ENCODE measurements at regions not wholly inside any gene's neighbourhood (a gene's known extent, or its start where the extent isn't known, plus 50 kb on each side); places are given as distances from the start of the nearest gene placed in this dataset.

DNA sequence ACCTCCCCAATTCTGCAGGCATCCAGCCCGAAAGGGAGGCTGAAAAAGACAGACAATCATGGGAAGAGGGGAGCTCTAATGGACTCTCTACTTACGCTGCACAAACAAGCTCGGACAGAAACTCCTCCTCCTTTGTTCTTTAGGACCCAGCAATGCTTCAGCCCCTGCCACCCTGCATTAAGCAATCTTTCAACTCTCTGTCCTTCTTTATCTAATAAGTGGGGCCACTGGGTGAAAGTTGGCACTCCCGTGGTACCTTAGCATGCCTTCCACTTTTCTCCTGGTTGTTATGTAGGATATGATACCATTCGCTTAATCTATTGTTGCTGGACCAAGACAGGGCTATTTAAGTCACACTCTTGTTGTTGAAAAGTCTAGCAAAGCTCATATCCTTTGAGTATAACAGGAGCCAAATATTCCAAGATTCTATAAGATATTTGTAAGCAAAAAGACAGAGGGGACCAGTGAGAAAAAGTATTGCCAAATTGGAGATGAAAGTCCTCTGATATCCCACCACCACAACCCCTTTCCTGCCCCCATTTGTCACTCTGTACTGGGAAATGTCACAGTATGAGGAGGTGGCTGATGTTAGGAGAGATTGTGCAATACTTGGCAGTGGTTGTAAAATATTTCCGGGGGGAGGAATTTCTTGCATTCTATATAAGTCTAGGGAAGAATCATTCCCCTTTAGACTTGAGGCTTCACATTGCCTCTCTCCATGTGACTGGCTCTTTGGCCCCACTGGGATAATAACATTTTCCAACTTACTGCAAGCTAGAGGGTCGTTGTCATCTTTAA lies 137.3 kb upstream of the GJB5 start:
- intact Hi-C loops (cut with DNase I): no loop called here
- ATAC-seq (ENCODE audit: poor library complexity) (no peak), DNase-seq (no peak)

DNA sequence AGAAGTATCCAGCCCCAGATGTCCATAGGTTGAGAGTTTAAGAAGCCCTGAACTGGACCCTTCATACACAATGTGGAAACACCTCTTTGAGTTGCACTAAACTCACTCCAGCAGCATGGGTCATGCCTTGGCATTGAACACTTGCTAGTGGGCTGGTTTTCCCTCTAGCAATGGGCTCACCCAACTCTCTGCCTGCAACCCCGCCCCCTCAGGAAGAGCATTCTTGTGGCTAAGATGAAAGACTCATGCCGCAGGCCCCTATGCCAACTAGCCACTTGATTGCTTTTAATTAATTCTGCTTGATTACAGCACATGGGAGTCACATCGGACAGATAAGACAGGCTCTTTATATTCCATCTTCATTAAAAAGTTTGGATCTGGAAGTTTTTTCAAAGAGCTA lies 136.5 kb upstream of the GJB5 start:
- intact Hi-C loops (cut with DNase I): no loop called here
- ATAC-seq (ENCODE audit: poor library complexity): no peak
- DNase-seq: no peak

DNA sequence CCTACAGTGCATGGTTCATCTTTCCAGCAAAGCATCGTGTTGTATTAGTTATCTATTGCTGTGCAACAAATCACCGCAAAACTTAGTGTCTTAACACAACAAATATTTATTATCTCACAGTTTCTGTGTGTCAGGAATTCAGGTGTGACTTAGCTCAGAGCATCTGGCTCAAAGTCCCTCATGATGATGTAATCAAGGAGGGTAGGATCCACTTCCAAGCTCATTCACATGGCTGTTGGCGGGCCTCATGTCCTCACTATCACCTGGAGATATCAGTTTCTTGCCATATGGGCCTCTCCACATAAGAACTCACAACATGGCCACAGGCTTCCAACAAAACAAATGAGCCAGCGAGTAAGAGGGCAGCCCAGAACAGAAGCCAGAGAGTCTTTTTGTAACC lies 135.6 kb upstream of the GJB5 start:
- ATAC-seq (ENCODE audit: poor library complexity): no peak
- no peak for DNase-seq
- intact Hi-C loops (cut with DNase I): no loop called here

DNA sequence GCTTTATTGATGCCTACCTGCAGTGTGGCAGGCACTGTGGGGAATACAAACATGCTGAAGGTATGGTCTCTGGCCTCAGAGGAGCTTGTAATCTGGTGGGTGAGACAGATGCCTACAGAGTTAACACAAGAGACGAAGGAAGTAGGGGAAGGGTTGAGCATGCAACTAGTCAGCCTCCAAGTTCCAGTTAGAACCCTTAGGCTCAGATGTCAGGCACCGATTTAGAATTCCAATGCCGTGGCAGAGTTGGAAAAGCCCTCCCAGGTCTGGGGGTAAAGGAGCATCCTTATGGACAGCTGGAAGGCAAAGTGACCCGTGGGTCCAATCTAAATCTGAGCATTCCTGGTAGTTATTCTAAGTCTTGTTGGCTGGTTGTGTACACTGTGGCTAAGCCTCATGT lies 132.9 kb upstream of the GJB5 start:
- DNase-seq: no peak
- intact Hi-C loops (cut with DNase I): no loop called here
- no peak for ATAC-seq (ENCODE audit: poor library complexity)

DNA sequence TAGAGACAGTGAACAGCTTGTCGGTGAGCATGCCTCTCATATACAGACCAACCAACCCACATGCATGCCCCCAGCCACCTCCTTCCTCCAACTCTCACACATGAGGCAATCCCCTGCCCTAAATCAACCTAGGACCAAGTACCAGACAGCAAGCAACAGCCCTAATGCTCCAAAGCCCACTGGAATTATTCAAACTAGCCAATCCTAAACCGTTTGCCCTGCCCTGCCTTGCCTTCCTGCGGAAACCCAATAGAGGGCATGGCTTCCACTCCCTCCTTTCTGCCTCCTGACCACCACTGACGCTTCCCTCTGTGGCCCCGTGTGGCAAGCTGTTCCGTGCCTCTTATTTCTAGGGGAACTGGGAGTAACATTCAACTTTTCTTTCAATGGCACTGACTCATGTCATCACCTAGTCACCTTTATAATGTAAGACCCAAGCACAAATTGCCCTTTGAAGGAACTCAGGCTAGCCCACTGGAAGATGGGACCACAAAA lies 129.3 kb upstream of the GJB5 start:
- ATAC-seq (ENCODE audit: poor library complexity): no peak

DNA sequence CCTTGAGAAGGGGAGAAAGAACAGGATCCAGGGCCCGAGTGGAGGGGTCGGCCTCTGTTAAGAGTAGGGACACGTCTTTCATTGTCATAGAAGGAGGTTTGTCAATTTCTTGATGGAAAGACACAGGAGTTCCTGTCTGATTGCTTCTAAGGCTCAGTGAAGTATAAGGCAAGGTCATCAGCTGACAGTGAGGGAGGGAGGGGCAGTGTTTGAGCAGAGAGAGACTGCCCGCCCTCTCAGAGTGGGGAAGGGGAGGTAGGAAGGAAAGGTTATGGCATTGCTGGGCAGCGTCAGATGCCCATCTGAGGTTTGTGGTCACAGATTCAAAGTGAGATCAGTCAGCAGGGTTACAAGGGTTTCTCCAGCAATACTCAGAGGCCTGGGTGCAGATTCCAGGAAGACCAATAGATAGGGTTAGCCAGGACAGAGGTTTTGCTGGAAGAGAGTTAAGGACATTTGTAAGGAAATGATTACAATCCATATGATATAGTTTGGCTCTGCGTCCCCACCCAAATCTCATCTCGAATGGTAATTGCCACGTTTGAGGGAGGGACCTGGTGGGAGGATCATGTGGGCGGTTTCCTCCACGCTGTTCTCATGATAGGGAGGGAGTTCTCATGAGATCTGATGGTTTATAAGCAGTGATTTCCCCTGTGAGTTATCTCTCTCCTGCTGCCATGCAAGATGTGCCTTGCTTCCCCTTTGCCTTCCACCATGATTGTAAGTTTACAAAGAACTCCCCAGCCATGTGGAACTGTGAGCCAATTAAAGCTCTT lies 127.2 kb upstream of the GJB5 start:
- DNase-seq: no peak
- ATAC-seq (ENCODE audit: poor library complexity): no peak
- intact Hi-C loops (cut with DNase I): no loop called here

More for the DNA sequence above, 129.3 kb upstream of the GJB5 start:
- no peak for DNase-seq
- intact Hi-C loops (cut with DNase I): no loop called here

DNA sequence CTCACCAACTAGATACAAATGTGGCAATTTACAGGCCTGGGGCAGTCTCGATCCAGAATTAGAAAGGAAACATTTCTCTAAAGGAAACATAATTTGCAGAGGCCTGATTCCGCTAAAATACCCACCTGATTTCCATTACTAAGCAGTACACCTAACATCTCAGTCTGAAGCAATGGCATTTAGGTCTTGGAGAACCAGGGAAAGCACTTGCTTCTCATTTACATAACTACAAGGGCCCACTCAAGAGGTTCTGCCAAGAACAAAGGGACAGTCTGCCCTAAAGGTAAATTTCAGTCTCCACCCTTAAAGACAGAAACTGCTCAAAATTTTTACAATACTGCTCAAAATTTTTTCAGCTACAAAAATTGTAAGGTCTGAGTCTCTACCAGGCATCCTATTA lies 123.7 kb upstream of the GJB5 start:
- DNase-seq (no peak), ATAC-seq (ENCODE audit: poor library complexity) (no peak)
- intact Hi-C loops (cut with DNase I): no loop called here

DNA sequence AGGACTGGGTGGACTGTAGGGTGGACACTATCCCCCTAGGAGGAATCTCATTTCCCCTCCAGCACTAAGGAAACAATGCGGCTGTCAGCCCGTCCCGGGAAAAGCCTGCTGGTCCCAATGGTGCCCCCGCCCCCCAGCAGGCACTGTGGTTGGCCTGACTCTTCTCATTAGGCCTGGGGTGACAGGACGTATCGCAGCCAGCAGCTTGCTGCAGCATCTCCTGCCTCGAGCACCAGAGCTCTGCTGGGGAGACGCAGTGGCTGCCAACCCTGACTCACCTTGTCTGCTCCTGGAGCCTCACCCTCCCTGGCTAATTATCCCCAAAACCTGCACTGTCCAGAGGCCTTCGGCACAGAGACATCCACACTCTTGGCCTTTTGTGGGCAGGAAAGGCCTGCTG lies 115.1 kb upstream of the GJB5 start:
- intact Hi-C loops (cut with DNase I): no loop called here
- DNase-seq: no peak
- ATAC-seq (ENCODE audit: poor library complexity): no peak

DNA sequence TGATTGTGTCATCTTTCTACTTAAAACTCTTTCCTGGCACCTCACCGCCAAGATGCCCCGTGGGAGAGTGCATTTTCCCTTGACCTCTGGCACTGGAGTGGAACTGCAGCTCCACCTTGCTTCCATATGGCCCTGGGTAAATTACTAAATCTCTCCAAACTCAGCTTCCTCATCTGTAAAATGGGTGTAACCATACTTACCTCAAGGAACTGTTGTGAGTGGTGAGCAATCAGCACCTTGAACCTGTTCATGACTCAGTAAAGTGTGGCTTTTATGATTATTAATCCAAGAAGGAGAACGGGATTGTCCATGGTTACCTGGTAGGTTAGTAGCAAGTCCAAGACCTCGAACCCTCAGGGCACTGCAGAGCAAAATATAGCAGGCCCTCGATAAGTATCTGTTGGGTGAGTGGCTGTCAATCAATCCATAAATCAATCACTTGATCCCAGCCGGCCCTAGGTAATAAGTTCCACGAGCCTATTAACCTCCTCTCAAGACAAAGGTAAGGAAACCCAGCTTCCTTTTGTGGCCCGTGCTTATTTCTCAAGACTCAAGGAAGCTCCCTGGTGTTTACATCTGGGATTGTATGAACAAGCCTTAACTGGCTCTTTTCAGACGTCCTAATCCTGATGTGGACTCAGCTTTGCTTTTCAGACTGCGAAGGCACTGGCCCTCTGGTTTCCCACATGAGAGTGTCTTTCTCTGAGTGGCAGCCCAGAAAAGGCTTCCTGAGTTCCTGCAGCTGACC lies 114.0 kb upstream of the GJB5 start:
- intact Hi-C loops (cut with DNase I): no loop called here
- ATAC-seq (ENCODE audit: poor library complexity) (no peak), DNase-seq (no peak)

DNA sequence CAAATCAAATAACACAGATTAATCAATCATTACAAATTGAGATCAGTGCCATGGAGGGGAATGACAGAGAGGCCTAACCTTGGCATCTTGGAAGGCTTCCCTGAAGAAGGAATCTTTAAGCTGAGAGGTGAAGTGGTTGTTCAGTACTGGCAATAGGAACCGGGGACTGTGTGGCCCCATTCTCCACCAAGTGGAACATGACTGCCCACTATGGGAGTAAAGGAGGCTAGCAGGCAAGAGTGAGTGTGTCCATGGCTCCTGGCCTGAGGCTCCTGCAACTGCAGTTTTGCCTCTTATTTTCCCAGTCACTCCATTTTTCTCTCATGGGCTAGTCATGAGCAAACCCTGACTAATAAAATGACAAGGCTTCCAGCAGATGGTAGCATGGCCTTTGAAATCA lies 112.2 kb upstream of the GJB5 start:
- DNase-seq: no peak
- ATAC-seq (ENCODE audit: poor library complexity): no peak
- intact Hi-C loops (cut with DNase I): no loop called here

DNA sequence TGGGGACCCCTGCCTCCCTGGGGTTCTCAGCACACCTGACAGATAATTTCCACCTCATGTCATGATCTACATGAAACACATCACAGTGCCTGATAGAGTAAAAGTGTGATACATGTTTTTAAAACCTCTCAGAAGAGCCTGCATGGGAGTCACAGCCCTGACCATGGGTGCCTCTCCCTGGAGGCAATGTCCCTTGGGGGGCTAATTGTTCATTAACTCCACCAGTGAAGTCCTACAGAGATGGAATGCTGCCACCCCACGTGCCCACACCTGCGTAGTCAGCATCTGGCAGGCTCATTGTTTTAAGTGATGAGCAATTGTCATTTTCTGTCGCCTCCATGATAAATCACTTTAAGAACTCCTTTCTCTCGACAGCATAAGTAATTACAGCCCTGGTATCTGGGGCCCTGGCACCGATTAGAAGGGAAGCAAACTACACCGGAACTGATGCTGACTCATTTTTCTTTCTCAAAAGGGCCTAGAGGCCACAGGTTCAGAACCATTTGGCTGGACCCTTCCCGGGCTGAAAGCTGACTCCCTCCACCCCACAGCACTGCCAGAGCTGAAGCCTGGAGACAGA lies 109.6 kb upstream of the GJB5 start:
- intact Hi-C loops (cut with DNase I): no loop called here

DNA sequence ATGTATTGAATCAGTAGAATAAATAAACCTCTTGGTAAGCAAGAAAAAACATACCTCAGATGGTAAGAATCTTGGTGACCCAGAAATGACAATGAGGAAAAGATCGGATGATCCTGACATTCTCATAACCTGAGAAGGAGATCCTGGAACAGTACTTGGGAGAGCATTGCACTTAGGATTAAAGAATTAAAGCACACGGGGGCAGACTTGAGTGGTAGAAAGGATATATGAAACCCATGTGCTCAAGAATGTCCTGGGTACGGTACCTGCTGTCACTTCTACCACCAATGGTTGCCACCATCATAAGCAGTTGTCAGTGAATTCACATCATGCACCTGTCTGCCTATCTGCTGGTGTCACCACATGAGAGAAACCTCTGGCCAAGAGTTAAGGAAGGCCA lies 108.9 kb upstream of the GJB5 start:
- ATAC-seq (ENCODE audit: poor library complexity): no peak
- intact Hi-C loops (cut with DNase I): no loop called here
- DNase-seq: no peak

More for the DNA sequence above, 109.6 kb upstream of the GJB5 start:
- DNase-seq (no peak), ATAC-seq (ENCODE audit: poor library complexity) (no peak)

DNA sequence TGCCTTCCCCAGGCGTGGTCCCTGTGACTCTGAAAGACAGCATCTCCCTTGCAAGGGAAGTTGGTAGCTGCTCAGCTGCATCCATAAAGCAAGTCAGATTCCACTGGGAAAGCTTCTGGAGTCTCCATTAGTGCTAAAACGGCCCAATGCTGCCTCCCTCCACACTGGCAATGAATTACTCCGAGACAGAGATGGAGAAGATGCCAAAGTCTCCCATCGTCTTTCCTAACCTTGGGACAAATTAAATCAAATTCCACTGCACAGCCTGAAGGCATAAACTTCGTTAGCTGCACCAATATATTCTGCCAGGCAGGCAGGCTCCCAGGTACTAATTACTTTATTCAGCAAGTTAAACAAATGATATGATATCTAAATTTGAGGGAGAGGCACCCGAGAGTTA lies 106.3 kb upstream of the GJB5 start:
- DNase-seq (no peak), ATAC-seq (ENCODE audit: poor library complexity) (no peak)
- intact Hi-C loops (cut with DNase I): no loop called here

DNA sequence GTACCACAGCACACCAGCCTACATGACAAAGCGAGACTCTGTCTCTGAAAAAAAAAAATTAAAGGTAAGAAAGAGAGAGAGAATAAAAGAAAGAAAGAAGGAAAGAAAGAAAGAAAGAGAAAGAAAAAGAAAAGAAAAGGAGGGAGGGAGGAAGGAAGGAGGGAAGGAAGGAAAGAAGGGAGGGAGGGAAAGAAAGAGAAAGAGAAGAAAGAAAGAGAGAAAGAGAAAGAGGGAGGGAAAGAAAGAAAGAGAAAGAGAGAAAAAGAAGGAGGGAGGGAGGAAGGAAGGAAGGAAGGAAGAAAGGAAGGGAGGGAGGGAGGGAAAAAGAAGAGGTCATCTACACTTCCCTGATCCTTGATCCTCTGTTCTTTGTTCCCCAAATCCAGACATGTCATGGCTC lies 104.8 kb upstream of the GJB5 start:
- ATAC-seq (ENCODE audit: poor library complexity): no peak
- DNase-seq: no peak
- intact Hi-C loops (cut with DNase I): no loop called here

DNA sequence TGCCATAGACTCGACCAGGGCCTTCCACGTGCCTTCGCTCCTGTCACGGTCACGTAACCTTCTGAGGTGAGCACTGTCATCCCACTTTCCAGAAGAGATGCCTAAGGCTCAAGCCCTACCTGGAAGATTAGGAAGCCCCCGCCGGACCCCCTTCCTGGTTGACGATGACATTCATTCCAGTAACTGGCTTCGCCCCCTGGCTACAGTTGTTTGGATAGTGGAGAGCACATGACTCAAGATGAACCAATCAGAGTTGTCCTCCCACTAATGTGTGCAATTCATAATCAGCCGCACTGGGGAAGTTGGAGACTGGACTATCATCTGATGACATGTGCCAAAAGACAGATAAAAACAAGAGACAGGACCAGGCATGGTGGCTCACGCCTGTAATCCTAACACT lies 104.0 kb upstream of the GJB5 start:
- intact Hi-C loops (cut with DNase I): no loop called here
- no peak for ATAC-seq (ENCODE audit: poor library complexity)
- no peak for DNase-seq

DNA sequence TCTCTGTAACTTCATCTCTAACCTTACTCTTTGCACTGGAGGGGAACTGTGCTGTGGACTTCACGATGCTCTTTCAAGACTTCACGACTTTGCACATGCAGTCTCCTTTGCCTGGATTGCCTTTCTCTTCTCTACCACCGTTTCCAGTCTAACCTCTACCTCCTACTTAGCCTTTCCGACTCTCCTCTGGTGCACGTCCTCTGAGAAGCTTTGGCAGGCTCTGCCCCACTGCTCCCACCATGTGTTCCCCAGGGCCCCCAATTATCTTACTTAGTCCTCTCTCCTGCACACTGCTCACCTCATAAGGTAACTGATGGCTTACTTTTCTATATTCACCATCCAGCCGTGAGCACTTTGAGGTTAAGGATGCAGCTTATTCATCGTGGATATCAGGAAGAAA lies 101.7 kb upstream of the GJB5 start:
- intact Hi-C loops (cut with DNase I): no loop called here
- DNase-seq (no peak), ATAC-seq (ENCODE audit: poor library complexity) (no peak)

DNA sequence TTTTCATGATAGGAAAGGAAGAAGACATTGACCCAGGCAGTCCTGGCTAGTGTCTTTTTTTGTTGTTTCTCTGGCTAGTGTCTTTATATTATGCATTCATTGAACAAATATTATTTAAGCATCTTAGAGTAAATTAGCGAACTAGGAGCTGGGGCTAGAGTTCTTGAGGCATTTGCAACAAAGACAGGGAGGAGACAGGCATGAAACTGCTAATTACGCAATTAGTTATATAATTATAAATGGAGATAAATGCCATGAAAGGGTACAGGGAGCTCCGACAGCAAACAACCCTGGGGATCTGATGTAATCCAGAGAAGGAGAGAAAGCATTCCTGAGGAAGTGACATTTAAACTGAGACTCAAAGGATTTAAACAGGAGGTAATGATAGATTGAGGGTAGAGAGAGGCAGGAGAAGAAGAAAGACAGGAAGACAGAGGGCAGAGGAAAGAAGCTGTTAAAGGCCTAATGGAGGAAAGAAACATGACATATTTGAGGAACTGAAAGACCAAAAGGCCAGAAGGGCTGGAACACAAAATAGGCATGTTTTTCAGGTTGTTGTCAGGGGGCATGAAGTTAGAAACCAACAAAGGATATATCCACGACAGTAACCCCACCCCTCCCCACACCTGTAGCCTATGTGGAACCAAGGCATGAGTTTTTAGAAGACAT lies 99.5 kb upstream of the GJB5 start:
- DNase-seq: no peak
- ATAC-seq (ENCODE audit: poor library complexity): no peak
- intact Hi-C loops (cut with DNase I): no loop called here

DNA sequence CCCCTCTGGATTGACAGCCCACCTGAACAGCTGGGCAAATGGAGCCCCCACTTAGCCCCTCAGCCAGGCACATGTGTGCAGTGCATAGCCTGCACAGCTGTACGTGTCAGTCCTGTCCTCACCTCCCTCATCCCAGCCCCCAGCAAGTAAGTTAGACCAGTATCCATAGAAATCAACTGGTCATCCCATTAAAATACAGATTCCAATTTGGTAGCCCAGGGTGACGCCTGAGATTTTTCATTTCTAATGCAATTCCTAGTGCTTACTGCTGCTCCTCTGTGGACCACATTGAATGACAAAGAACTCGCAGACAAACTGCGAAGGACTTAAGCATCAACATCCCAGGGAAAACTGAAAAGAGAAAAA lies 99.0 kb upstream of the GJB5 start:
- DNase-seq: no peak
- intact Hi-C loops (cut with DNase I): no loop called here
- no peak for ATAC-seq (ENCODE audit: poor library complexity)

DNA sequence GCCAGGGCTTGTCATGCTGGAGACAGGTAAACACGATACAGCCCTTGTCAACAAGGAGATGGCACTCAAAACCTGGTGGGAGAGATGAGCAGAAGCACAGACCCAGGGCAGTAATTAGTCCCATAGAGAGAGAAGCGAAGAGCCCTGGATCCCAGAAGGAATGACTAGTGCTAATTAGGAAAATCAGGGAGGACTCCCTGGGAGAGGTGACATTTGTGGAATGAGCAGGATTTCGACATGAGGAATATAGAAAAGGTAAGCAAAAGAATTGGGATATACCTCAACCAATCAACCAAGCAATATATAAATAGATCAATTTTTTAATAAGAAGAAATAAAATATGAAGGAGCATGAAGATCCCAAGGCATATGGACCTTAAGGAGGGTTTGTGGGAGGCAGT lies 98.5 kb upstream of the GJB5 start:
- no peak for DNase-seq
- ATAC-seq (ENCODE audit: poor library complexity): no peak
- intact Hi-C loops (cut with DNase I): no loop called here

Data from Right ventricle myocardium superior (tissue), 1 donor.